CD14-positive monocyte (primary cell): ENCODE measurements at regions not wholly inside any gene's neighbourhood (a gene's known extent, or its start where the extent isn't known, plus 50 kb on each side); places are given as distances from the start of the nearest gene placed in this dataset.

Experiments used
- DNase-seq, 3 donors: peaks; one replicate each; pipeline ENCODE4 v3.0.0-alpha.2; 2011 to 2022
- H2AFZ ChIP-seq: 2 replicates; pipeline ENCODE4 v1.6.0; 2012; ENCODE audit warnings: mild to moderate bottlenecking, low read depth, low read length, inconsistent platforms; ENCODE audit not compliant: insufficient read depth, poor library complexity, severe bottlenecking
- H3K27ac ChIP-seq, 2 donors: 1 replicate in 1 of 2; 2 replicates in 1 of 2; pipeline ENCODE4 v1.5.1; 2012 to 2013; ENCODE audit warnings: low read length in 2 of 2, control low read depth in 1 of 2, inconsistent platforms in 1 of 2, low read depth in 1 of 2, mild to moderate bottlenecking in 1 of 2
- H3K27me3 ChIP-seq, 2 donors: one replicate each; pipeline versions ENCODE4 v1.6.0 to v1.6.1; 2011 to 2013; ENCODE audit warnings: low read length in 2 of 2; ENCODE audit not compliant: control insufficient read depth in 2 of 2, insufficient read depth in 2 of 2
- H3K36me3 ChIP-seq, 2 donors: replicated peaks in 1 of 2; 1 replicate in 1 of 2; 2 replicates in 1 of 2; pipeline versions ENCODE4 v1.5.1 to v1.6.1; 2012 to 2013; ENCODE audit warnings: low read length in 2 of 2, control low read depth in 1 of 2, inconsistent platforms in 1 of 2, mild to moderate bottlenecking in 1 of 2; ENCODE audit not compliant: insufficient read depth in 2 of 2, control insufficient read depth in 1 of 2
- H3K4me1 ChIP-seq, 2 donors: 1 replicate in 1 of 2; 2 replicates in 1 of 2; pipeline versions ENCODE4 v1.5.1 to v1.6.1; 2012 to 2013; ENCODE audit warnings: low read length in 2 of 2, control low read depth in 1 of 2, inconsistent platforms in 1 of 2, mild to moderate bottlenecking in 1 of 2, moderate library complexity in 1 of 2; ENCODE audit not compliant: insufficient read depth in 2 of 2, control insufficient read depth in 1 of 2
- H3K4me2 ChIP-seq: replicated peaks from 2 replicates; pipeline ENCODE3; 2012; ENCODE audit warnings: low read length, moderate library complexity, mild to moderate bottlenecking; ENCODE audit not compliant: poor library complexity, severe bottlenecking; ENCODE audit errors: extremely low read depth
- H3K4me3 ChIP-seq, 3 experiments: fragments of 200-600 bp in 1 of 3; sonication (generic) in 1 of 3; replicated peaks in 1 of 3; 1 replicate in 2 of 3; 2 replicates in 1 of 3; pipeline ENCODE4 v1.5.1; 2011 to 2013; ENCODE audit warnings: low read length in 3 of 3, mild to moderate bottlenecking in 3 of 3, control low read depth in 2 of 3, low read depth in 2 of 3, inconsistent platforms in 1 of 3, moderate library complexity in 1 of 3
- H3K79me2 ChIP-seq: 2 replicates; pipeline ENCODE4 v1.6.0; 2012; ENCODE audit warnings: mild to moderate bottlenecking, control low read depth, inconsistent platforms, low read length, moderate library complexity; ENCODE audit not compliant: insufficient read depth
- H3K9ac ChIP-seq: 2 replicates; pipeline ENCODE4 v1.6.0; 2017; ENCODE audit warnings: low read length, mild to moderate bottlenecking; ENCODE audit not compliant: insufficient read depth, poor library complexity, severe bottlenecking
- H3K9me3 ChIP-seq, 2 donors: replicated peaks in 1 of 2; 1 replicate in 1 of 2; 2 replicates in 1 of 2; pipeline versions ENCODE4 v1.5.1 to v1.6.1; 2012 to 2013; ENCODE audit warnings: low read length in 2 of 2, control low read depth in 1 of 2; ENCODE audit not compliant: control insufficient read depth in 1 of 2, insufficient read depth in 1 of 2
- H4K20me1 ChIP-seq: 2 replicates; pipeline ENCODE4 v1.6.0; 2012; ENCODE audit warnings: mild to moderate bottlenecking, low read length, control low read depth, moderate library complexity; ENCODE audit not compliant: insufficient read depth
- H3K27ac Mint-ChIP-seq, 7 donors: one replicate each; pipeline ENCODE4 v1.8.0; 2020; ENCODE audit warnings: mild to moderate bottlenecking in 7 of 7, mixed read lengths in 7 of 7, moderate library complexity in 6 of 7, inconsistent platforms in 2 of 7
- H3K27me3 Mint-ChIP-seq, 3 donors: one replicate each; pipeline ENCODE4 v1.8.0; 2021 to 2022; ENCODE audit warnings: low read depth in 3 of 3, mild to moderate bottlenecking in 3 of 3, mixed read lengths in 3 of 3, moderate library complexity in 3 of 3, inconsistent platforms in 1 of 3
- H3K36me3 Mint-ChIP-seq, 2 donors: one replicate each; pipeline ENCODE4 v1.8.0; 2020; ENCODE audit warnings: mixed read lengths in 2 of 2, inconsistent platforms in 1 of 2, mild to moderate bottlenecking in 1 of 2
- H3K4me1 Mint-ChIP-seq: one replicate; pipeline ENCODE4 v1.8.0; 2020; ENCODE audit warnings: mild to moderate bottlenecking, mixed read lengths
- H3K4me3 Mint-ChIP-seq, 2 donors: one replicate each; pipeline ENCODE4 v1.8.0; 2020; ENCODE audit warnings: mild to moderate bottlenecking in 2 of 2, mixed read lengths in 2 of 2, moderate library complexity in 1 of 2
- H3K9me3 Mint-ChIP-seq, 7 donors: one replicate each; pipeline ENCODE4 v1.8.0; 2020 to 2022; ENCODE audit warnings: mixed read lengths in 7 of 7, mild to moderate bottlenecking in 6 of 7, moderate library complexity in 6 of 7, inconsistent platforms in 2 of 7
- CTCF ChIP-seq: fragments of 200-600 bp; IDR thresholded peaks from one replicate; pipeline ENCODE4 v1.8.0; 2022; ENCODE audit warnings: antibody characterized with exemption, mild to moderate bottlenecking
- WGBS: methylation state at CpG from one replicate; pipeline ENCODE4 v1.1.5; 2013; ENCODE audit warnings: missing lambda C conversion rate; ENCODE audit not compliant: insufficient coverage; 5-methylcytosine and 5-hydroxymethylcytosine counted together
- intact Hi-C, 2 donors: fragments of 100-400 bp; cut with micrococcal nuclease; formaldehyde crosslinking; loops; one replicate each; pipeline versions ENCODE4 v1.15.0 to v1.15.1; 2023

- Mint-ChIP-seq H3K27me3 (no peaks in the 10 kb centered on the region), H3K36me3 (no peaks in the 10 kb centered on the region), H3K9me3 (peaks cover 0 to 9% (median 5%) of the 10 kb centered on the region in 7 donors), H3K4me1 (no peaks in the 10 kb centered on the region), H3K27ac (no peak overlapping the region), H3K4me3 (no peak overlapping the region)
- Histone ChIP-seq H4K20me1 (no peaks in the 10 kb centered on the region), H2AFZ (no peak overlapping the region), H3K4me3 (no peak overlapping the region), H3K9ac (no peak overlapping the region), H3K79me2 (no peaks in the 10 kb centered on the region), H3K27me3 (no peaks in the 10 kb centered on the region), H3K9me3 (peaks cover 0 to 5% of the 10 kb centered on the region in 2 donors), H3K36me3 (no peaks in the 10 kb centered on the region), H3K27ac (no peak overlapping the region), H3K4me2 (no peak overlapping the region), H3K4me1 (no peaks in the 10 kb centered on the region)
- TF ChIP-seq CTCF = no peak
- intact Hi-C loops = no loop called here
- 98% methylated on average over 13 of the region's 15 CpGs for WGBS
- no peak for DNase-seq
Observed at GRCh38 chr6:156107624-156108101, 652.0 kb upstream of the NOX3 start.

GRCh38 chr6:156102129-156102528, 646.5 kb upstream of the NOX3 start:
- TF ChIP-seq CTCF = no peak
- no peaks in the 10 kb centered on the region for H3K4me1 Mint-ChIP-seq
- Histone ChIP-seq H3K27ac (no peak overlapping the region), H3K27me3 (no peaks in the 10 kb centered on the region), H2AFZ (no peak overlapping the region), H3K4me3 (no peak overlapping the region), H3K9me3 (peaks cover 6 to 12% of the 10 kb centered on the region in 2 donors), H4K20me1 (no peaks in the 10 kb centered on the region), H3K79me2 (no peaks in the 10 kb centered on the region), H3K9ac (no peak overlapping the region), H3K36me3 (no peaks in the 10 kb centered on the region), H3K4me2 (no peak overlapping the region), H3K4me1 (no peaks in the 10 kb centered on the region)
- no peak overlapping the region for H3K4me3 Mint-ChIP-seq
- intact Hi-C loops = no loop called here
- H3K36me3 Mint-ChIP-seq = no peaks in the 10 kb centered on the region
- H3K27ac Mint-ChIP-seq = no peak overlapping the region
- H3K27me3 Mint-ChIP-seq = peaks cover 0 to 1% (median 0%) of the 10 kb centered on the region in 3 donors
- DNase-seq = no peak
- 94% methylated on average over 2 of the region's 3 CpGs for WGBS
- peaks cover 7 to 21% (median 16%) of the 10 kb centered on the region in 7 donors for H3K9me3 Mint-ChIP-seq
